GM19328 (cell line): ENCODE measurements at regions not wholly inside any gene's neighbourhood (a gene's known extent, or its start where the extent isn't known, plus 50 kb on each side); places are given as distances from the start of the nearest gene placed in this dataset.

ENCODE experiments used
- ATAC-seq: cut with Tn5 transposase; IDR thresholded peaks from one replicate; pipeline ENCODE4 v1.9.1; 2021; ENCODE audit warnings: mild to moderate bottlenecking, moderate library complexity; ENCODE audit not compliant: unreplicated experiment

- no peak for ATAC-seq
Measured at GRCh38 chr15:62459875-62460274, 294.8 kb upstream of the C2CD4B start.

- ATAC-seq = no peak
Measured at GRCh38 chr15:62462268-62462667, 297.2 kb upstream of the C2CD4B start.

- no peak for ATAC-seq
Measured at GRCh38 chr15:62462721-62463120, 297.6 kb upstream of the C2CD4B start.

- no peak for ATAC-seq
Measured at GRCh38 chr15:62464705-62465104, 299.6 kb upstream of the C2CD4B start.

GRCh38 chr15:62465173-62465572, 300.1 kb upstream of the C2CD4B start:
- ATAC-seq = no peak

GRCh38 chr15:62469478-62469873, 304.4 kb upstream of the C2CD4B start:
- ATAC-seq = no peak

- ATAC-seq = no peak
Measured at GRCh38 chr15:62469874-62470688, 305.0 kb upstream of the C2CD4B start.

- no peak for ATAC-seq
Measured at GRCh38 chr15:62472616-62473299, 307.7 kb upstream of the C2CD4B start.

- ATAC-seq = no peak
Measured at GRCh38 chr15:62474021-62474770, 309.1 kb upstream of the C2CD4B start.

- ATAC-seq = no peak
Measured at GRCh38 chr15:62474771-62475124, 309.7 kb upstream of the C2CD4B start.

GRCh38 chr15:62475591-62475990, 310.5 kb upstream of the C2CD4B start:
- no peak for ATAC-seq

- ATAC-seq = no peak
Measured at GRCh38 chr15:62476163-62476562, 311.1 kb upstream of the C2CD4B start.

- ATAC-seq = no peak
Measured at GRCh38 chr15:62477929-62478328, 312.8 kb upstream of the C2CD4B start.

- no peak for ATAC-seq
Measured at GRCh38 chr15:62482785-62483429, 317.8 kb upstream of the C2CD4B start.

- no peak for ATAC-seq
Measured at GRCh38 chr15:62483814-62484213, 318.7 kb upstream of the C2CD4B start.

- no peak for ATAC-seq
Measured at GRCh38 chr15:62485170-62485720, 320.2 kb upstream of the C2CD4B start.

GRCh38 chr15:62486041-62486440, 321.0 kb upstream of the C2CD4B start:
- ATAC-seq = no peak

GRCh38 chr15:62488387-62488786, 323.3 kb upstream of the C2CD4B start:
- no peak for ATAC-seq

- no peak for ATAC-seq
Measured at GRCh38 chr15:62491642-62492041, 326.6 kb upstream of the C2CD4B start.

GRCh38 chr15:62492900-62493299, 327.8 kb upstream of the C2CD4B start:
- ATAC-seq = no peak

- ATAC-seq = no peak
Measured at GRCh38 chr15:62494197-62494596, 329.1 kb upstream of the C2CD4B start.
